SK-N-SH (cell line): ENCODE measurements at regions not wholly inside any gene's neighbourhood (a gene's known extent, or its start where the extent isn't known, plus 50 kb on each side); places are given as distances from the start of the nearest gene placed in this dataset.

Experiments
- CTCF ChIA-PET: fragments of 300-600, 350-600 bp; formaldehyde crosslinking; extraction: SDS; loops from one replicate; lab custom pipeline; 2021; lab: Yijun Ruan, JAX
- POLR2A ChIA-PET: fragments of 350-600 bp; sonication (Branson Sonifier 250); formaldehyde crosslinking; extraction: SDS; loops from one replicate; lab custom pipeline; 2020; ENCODE audit warnings: antibody characterized with exemption, inconsistent platforms; lab: Yijun Ruan, JAX
- DNase-seq: peaks from one replicate; pipeline ENCODE4 v3.0.0; 2012
- H2AFZ ChIP-seq: fragments of 200-600 bp; sonication (generic); 2 replicates; pipeline ENCODE4 v1.8.1; 2016; ENCODE audit warnings: antibody characterized with exemption, mild to moderate bottlenecking, low read depth
- H3F3A ChIP-seq: fragments of 200-600 bp; sonication (generic); replicated peaks from 2 replicates; pipeline ENCODE3; 2016; ENCODE audit warnings: antibody characterized with exemption, mild to moderate bottlenecking; ENCODE audit not compliant: insufficient read depth
- H3K27ac ChIP-seq, 2 experiments: fragments of 200-500 bp in 1 of 2; fragments of 200-600 bp in 1 of 2; sonication (Bioruptor generic) in 1 of 2; sonication (generic), shearing (Covaris generic) in 1 of 2; 2 replicates each; pipeline versions ENCODE4 v1.5.1 to v1.6.1; 2014 to 2016; ENCODE audit warnings: low read depth in 2 of 2, inconsistent platforms in 1 of 2, low read length in 1 of 2, mild to moderate bottlenecking in 1 of 2, mixed read lengths in 1 of 2
- H3K27me3 ChIP-seq: fragments of 200-600 bp; sonication (generic), shearing (Covaris generic); 2 replicates; pipeline ENCODE4 v1.6.1; 2016; ENCODE audit warnings: mixed run types; ENCODE audit not compliant: insufficient read depth
- H3K36me3 ChIP-seq, 2 experiments: fragments of 200-500 bp in 1 of 2; fragments of 200-600 bp in 1 of 2; sonication (Bioruptor generic) in 1 of 2; sonication (generic) in 1 of 2; replicated peaks in 1 of 2; 2 replicates each; pipeline versions ENCODE3 to v1.5.1; 2014 to 2016; ENCODE audit warnings: low read length in 1 of 2, mild to moderate bottlenecking in 1 of 2; ENCODE audit not compliant: insufficient read depth in 2 of 2, control insufficient read depth in 1 of 2
- H3K4me1 ChIP-seq, 2 experiments: fragments of 200-500 bp in 1 of 2; fragments of 200-600 bp in 1 of 2; sonication (Bioruptor generic) in 1 of 2; sonication (generic), shearing (Covaris generic) in 1 of 2; 2 replicates each; pipeline versions ENCODE4 v1.5.1 to v1.6.1; 2014 to 2016; ENCODE audit warnings: low read depth in 1 of 2, low read length in 1 of 2, mixed run types in 1 of 2; ENCODE audit not compliant: insufficient read depth in 2 of 2, control insufficient read depth in 1 of 2
- H3K4me2 ChIP-seq: fragments of 200-600 bp; sonication (generic), shearing (Covaris generic); 2 replicates; pipeline ENCODE4 v1.6.1; 2017; ENCODE audit warnings: mixed run types
- H3K4me3 ChIP-seq, 2 experiments: fragments of 200-500 bp in 1 of 2; fragments of 200-600 bp in 1 of 2; sonication (Bioruptor generic) in 1 of 2; sonication (generic), shearing (Covaris generic) in 1 of 2; 2 replicates each; pipeline versions ENCODE4 v1.5.1 to v1.8.1; 2014 to 2016; ENCODE audit warnings: low read depth in 2 of 2, inconsistent platforms in 1 of 2, low read length in 1 of 2, mild to moderate bottlenecking in 1 of 2, mixed read lengths in 1 of 2, moderate library complexity in 1 of 2
- H3K79me2 ChIP-seq: fragments of 200-600 bp; sonication (generic); 2 replicates; pipeline ENCODE4 v1.8.1; 2017; ENCODE audit warnings: mild to moderate bottlenecking; ENCODE audit not compliant: insufficient read depth
- H3K9ac ChIP-seq: fragments of 200-600 bp; sonication (generic); 2 replicates; pipeline ENCODE4 v1.6.1; 2017; ENCODE audit warnings: mixed run types
- H3K9me2 ChIP-seq: fragments of 200-600 bp; sonication (generic); 2 replicates; pipeline ENCODE4 v1.6.1; 2017; ENCODE audit warnings: mixed run types
- H3K9me3 ChIP-seq: fragments of 200-600 bp; sonication (generic); 2 replicates; pipeline ENCODE4 v1.6.1; 2017; ENCODE audit warnings: mixed run types, mild to moderate bottlenecking, moderate library complexity
- H4K20me1 ChIP-seq: fragments of 200-600 bp; sonication (generic); 2 replicates; pipeline ENCODE4 v1.6.1; 2017; ENCODE audit warnings: mild to moderate bottlenecking, mixed run types; ENCODE audit not compliant: insufficient read depth
- CTCF ChIP-seq: fragments of 200-600 bp; sonication (generic); IDR thresholded peaks from 2 replicates; pipeline ENCODE4 v1.6.1; 2017; ENCODE audit warnings: antibody characterized with exemption, mild to moderate bottlenecking, moderate library complexity
- ELF1 ChIP-seq: IDR thresholded peaks from 2 replicates; pipeline ENCODE4 v1.4.0; 2012
- EZH2phosphoT487 ChIP-seq: fragments of 200-600 bp; sonication (generic); IDR thresholded peaks from 2 replicates; pipeline ENCODE4 v1.6.1; 2017; ENCODE audit warnings: low read depth, mixed run types, mild to moderate bottlenecking, antibody characterized with exemption, moderate library complexity, borderline replicate concordance
- FOSL2 ChIP-seq: IDR thresholded peaks from 2 replicates; pipeline ENCODE4 v1.4.0; 2012; ENCODE audit warnings: low read depth, mild to moderate bottlenecking, moderate library complexity, borderline replicate concordance
- GABPA ChIP-seq: IDR thresholded peaks from 2 replicates; pipeline ENCODE4 v1.4.0; 2012; ENCODE audit warnings: low read depth, mild to moderate bottlenecking
- IRF3 ChIP-seq: fragments of 150-350 bp; IDR thresholded peaks from 2 replicates; pipeline ENCODE4 v1.6.1; 2016; ENCODE audit warnings: mild to moderate bottlenecking, low read depth, low read length
- MEF2A ChIP-seq: IDR thresholded peaks from 2 replicates; pipeline ENCODE4 v1.4.0; 2012; ENCODE audit warnings: low read depth, borderline replicate concordance
- MXI1 ChIP-seq: IDR thresholded peaks from 2 replicates; pipeline ENCODE4 v1.6.1; 2012; ENCODE audit warnings: mild to moderate bottlenecking, low read depth, low read length, improper control_type of control experiment
- NRF1 ChIP-seq: IDR thresholded peaks from 2 replicates; pipeline ENCODE4 v1.6.1; 2012; ENCODE audit warnings: low read depth, mild to moderate bottlenecking, low read length
- PBX3 ChIP-seq: IDR thresholded peaks from 2 replicates; pipeline ENCODE4; 2012
- POLR2AphosphoS5 ChIP-seq: IDR thresholded peaks from 2 replicates; pipeline ENCODE4 v1.6.1; 2012; ENCODE audit warnings: low read depth, low read length
- RCOR1 ChIP-seq: fragments of 150-350 bp; IDR thresholded peaks from 2 replicates; pipeline ENCODE4 v1.6.1; 2017; ENCODE audit warnings: antibody characterized with exemption, low read length
- RXRA ChIP-seq: IDR thresholded peaks from 2 replicates; pipeline ENCODE4 v1.4.0; 2012; ENCODE audit warnings: low read depth, mild to moderate bottlenecking, borderline replicate concordance
- SIN3A ChIP-seq: IDR thresholded peaks from 2 replicates; pipeline ENCODE4 v1.6.1; 2012; ENCODE audit warnings: low read depth, mild to moderate bottlenecking, low read length, moderate library complexity, borderline replicate concordance
- USF2 ChIP-seq: fragments of 150-350 bp; IDR thresholded peaks from 2 replicates; pipeline ENCODE4 v1.6.1; 2017; ENCODE audit warnings: antibody characterized with exemption, low read length, low read depth, borderline replicate concordance
- WGBS: methylation state at CpG from one replicate; pipeline ENCODE4 v1.1.6; 2017; ENCODE audit warnings: low lambda C conversion rate; 5-methylcytosine and 5-hydroxymethylcytosine counted together

GRCh38 chr18:7454429-7454828 is 112.7 kb upstream of the PTPRM start:
- H3K4me1 ChIP-seq, result peaks cover 0 to 7% of the 10 kb centered on the region in 2 experiments; a peak in 1 of 4 replicates
- no peak overlapping the region for H3K4me2 ChIP-seq
- H4K20me1 ChIP-seq, result no peaks in the 10 kb centered on the region
- WGBS, result 34% methylated on average over 6 of the region's 6 CpGs
- H3K9ac ChIP-seq, result no peak overlapping the region
- no peaks in the 10 kb centered on the region for H3K9me3 ChIP-seq
- no peak overlapping the region for H3K4me3 ChIP-seq
- no peaks in the 10 kb centered on the region for H3K27me3 ChIP-seq
- POLR2A ChIA-PET, result no interaction called here
- H3K27ac ChIP-seq, result no peak overlapping the region
- H3F3A ChIP-seq, result no peaks in the 10 kb centered on the region
- H3K79me2 ChIP-seq, result no peaks in the 10 kb centered on the region
- H3K9me2 ChIP-seq, result no peaks in the 10 kb centered on the region
- H2AFZ ChIP-seq, result no peak overlapping the region
- CTCF ChIA-PET, result interaction anchor here (3.2 kb wide), 1 partner anchor 113 kb away, joined by 13 read pairs; the partner anchor contains the start of gene PTPRM
- no peaks in the 10 kb centered on the region for H3K36me3 ChIP-seq
- no peak for TF ChIP-seq GABPA
- no peak for TF ChIP-seq CTCF
- TF ChIP-seq, all 33 proteins: peak for 0
- DNase-seq, result no peak

- no peak overlapping the region for H3K9ac ChIP-seq
- H2AFZ ChIP-seq, result no peak overlapping the region
- no peaks in the 10 kb centered on the region for H4K20me1 ChIP-seq
- no peaks in the 10 kb centered on the region for H3K9me3 ChIP-seq
- peaks cover 0 to 7% of the 10 kb centered on the region in 2 experiments; a peak in 1 of 4 replicates for H3K4me1 ChIP-seq
- no peak overlapping the region for H3K4me2 ChIP-seq
- H3K36me3 ChIP-seq, result no peaks in the 10 kb centered on the region
- H3K79me2 ChIP-seq, result no peaks in the 10 kb centered on the region
- no peak for DNase-seq
- no peak overlapping the region for H3K27ac ChIP-seq
- TF ChIP-seq SIN3A, result no peak
- no peak for TF ChIP-seq IRF3
- no peak for TF ChIP-seq FOSL2
- TF ChIP-seq NRF1, result no peak
- no peak for TF ChIP-seq MXI1
- no peak for TF ChIP-seq GABPA
- TF ChIP-seq ELF1, result no peak
- H3F3A ChIP-seq, result no peaks in the 10 kb centered on the region
- no peak overlapping the region for H3K4me3 ChIP-seq
- ChIA-PET CTCF (interaction anchor here (3.2 kb wide), 1 partner anchor 111 kb away, joined by 13 read pairs; the partner anchor contains the start of gene PTPRM), POLR2A (no interaction called here)
- H3K27me3 ChIP-seq, result no peaks in the 10 kb centered on the region
- WGBS, result 62% methylated on average over 8 of the region's 8 CpGs
- no peaks in the 10 kb centered on the region for H3K9me2 ChIP-seq
Observed at GRCh38 chr18:7456376-7456775, 110.7 kb upstream of the PTPRM start.

- H3K27ac ChIP-seq, result no peak overlapping the region
- H3F3A ChIP-seq, result no peaks in the 10 kb centered on the region
- DNase-seq, result no peak
- no peak overlapping the region for H2AFZ ChIP-seq
- H3K79me2 ChIP-seq, result no peaks in the 10 kb centered on the region
- peaks cover 0 to 7% of the 10 kb centered on the region in 2 experiments; a peak in 1 of 4 replicates for H3K4me1 ChIP-seq
- no peaks in the 10 kb centered on the region for H3K36me3 ChIP-seq
- 42% methylated on average over 6 of the region's 6 CpGs for WGBS
- ChIA-PET POLR2A (no interaction called here), CTCF (no interaction called here)
- H3K4me3 ChIP-seq, result no peak overlapping the region
- H3K27me3 ChIP-seq, result no peaks in the 10 kb centered on the region
- no peak for TF ChIP-seq POLR2AphosphoS5
- no peak for TF ChIP-seq RCOR1
- no peak for TF ChIP-seq USF2
- TF ChIP-seq CTCF, result no peak
- no peak for TF ChIP-seq FOSL2
- no peak for TF ChIP-seq EZH2phosphoT487
- TF ChIP-seq RXRA, result no peak
- TF ChIP-seq MEF2A, result no peak
- no peak for TF ChIP-seq PBX3
- H3K4me2 ChIP-seq, result no peak overlapping the region
- no peaks in the 10 kb centered on the region for H3K9me2 ChIP-seq
- H4K20me1 ChIP-seq, result no peaks in the 10 kb centered on the region
- no peaks in the 10 kb centered on the region for H3K9me3 ChIP-seq
- H3K9ac ChIP-seq, result no peak overlapping the region
Observed at GRCh38 chr18:7457262-7457661, 109.9 kb upstream of the PTPRM start.
